MM.1S (cell line): ENCODE measurements at regions not wholly inside any gene's neighbourhood (a gene's known extent, or its start where the extent isn't known, plus 50 kb on each side); places are given as distances from the start of the nearest gene placed in this dataset.

Experiments used
- CTCF ChIP-seq: fragments of 300-600 bp; sonication (generic); IDR thresholded peaks from 2 replicates; pipeline ENCODE4 v1.5.1; 2016; ENCODE audit warnings: antibody characterized with exemption, low read length, mixed read lengths
- EZH2phosphoT487 ChIP-seq: fragments of 300-600 bp; sonication (generic); IDR thresholded peaks from 2 replicates; pipeline ENCODE4 v1.6.1; 2018; ENCODE audit warnings: antibody characterized with exemption, low read length

GRCh38 chrX:3425031-3425430 lies 78.6 kb upstream of the MXRA5 start:
- TF ChIP-seq EZH2phosphoT487 (no peak), CTCF (no peak)
